DOHH2 (cell line): ENCODE measurements at regions not wholly inside any gene's neighbourhood (a gene's known extent, or its start where the extent isn't known, plus 50 kb on each side); places are given as distances from the start of the nearest gene placed in this dataset.

Experiments
- EZH2phosphoT487 ChIP-seq: fragments of 200-600 bp; sonication (generic); IDR thresholded peaks from 2 replicates; pipeline ENCODE4 v1.6.1; 2017; ENCODE audit warnings: borderline replicate concordance, mild to moderate bottlenecking, antibody characterized with exemption, low read length, moderate library complexity, mixed read lengths
- TF ChIP-seq, protein P1 (sequence below): fragments of 200-600 bp; sonication (generic); IDR thresholded peaks from one replicate; pipeline ENCODE4 v1.5.1; 2014; ENCODE audit warnings: antibody characterized with exemption, mild to moderate bottlenecking, low read depth, low read length; ENCODE audit not compliant: poor library complexity, severe bottlenecking

GRCh38 chr1:69510026-69510425, 57.7 kb upstream of the LRRC7 start:
- TF ChIP-seq, protein P1, sequence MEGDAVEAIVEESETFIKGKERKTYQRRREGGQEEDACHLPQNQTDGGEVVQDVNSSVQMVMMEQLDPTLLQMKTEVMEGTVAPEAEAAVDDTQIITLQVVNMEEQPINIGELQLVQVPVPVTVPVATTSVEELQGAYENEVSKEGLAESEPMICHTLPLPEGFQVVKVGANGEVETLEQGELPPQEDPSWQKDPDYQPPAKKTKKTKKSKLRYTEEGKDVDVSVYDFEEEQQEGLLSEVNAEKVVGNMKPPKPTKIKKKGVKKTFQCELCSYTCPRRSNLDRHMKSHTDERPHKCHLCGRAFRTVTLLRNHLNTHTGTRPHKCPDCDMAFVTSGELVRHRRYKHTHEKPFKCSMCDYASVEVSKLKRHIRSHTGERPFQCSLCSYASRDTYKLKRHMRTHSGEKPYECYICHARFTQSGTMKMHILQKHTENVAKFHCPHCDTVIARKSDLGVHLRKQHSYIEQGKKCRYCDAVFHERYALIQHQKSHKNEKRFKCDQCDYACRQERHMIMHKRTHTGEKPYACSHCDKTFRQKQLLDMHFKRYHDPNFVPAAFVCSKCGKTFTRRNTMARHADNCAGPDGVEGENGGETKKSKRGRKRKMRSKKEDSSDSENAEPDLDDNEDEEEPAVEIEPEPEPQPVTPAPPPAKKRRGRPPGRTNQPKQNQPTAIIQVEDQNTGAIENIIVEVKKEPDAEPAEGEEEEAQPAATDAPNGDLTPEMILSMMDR = no peak
- no peak for TF ChIP-seq EZH2phosphoT487
